Myocyte (in vitro differentiated cells): ENCODE measurements at regions not wholly inside any gene's neighbourhood (a gene's known extent, or its start where the extent isn't known, plus 50 kb on each side); places are given as distances from the start of the nearest gene placed in this dataset.
"Not testable (repeated sequence)": the region's sequence is repeated elsewhere in the genome, so short reads cannot be mapped to it uniquely, and the experiment has no call there.

Experiments used
- DNase-seq: peaks from one replicate; pipeline ENCODE4 v3.0.0-alpha.2; 2012; ENCODE audit warnings: low read depth

GRCh38 chr2:35957053-35957452 lies 398.5 kb upstream of the CRIM1 start:
- DNase-seq, result not testable (repeated sequence)

- no peak for DNase-seq
Observed at GRCh38 chr2:35946478-35946877, 409.1 kb upstream of the CRIM1 start.

DNA sequence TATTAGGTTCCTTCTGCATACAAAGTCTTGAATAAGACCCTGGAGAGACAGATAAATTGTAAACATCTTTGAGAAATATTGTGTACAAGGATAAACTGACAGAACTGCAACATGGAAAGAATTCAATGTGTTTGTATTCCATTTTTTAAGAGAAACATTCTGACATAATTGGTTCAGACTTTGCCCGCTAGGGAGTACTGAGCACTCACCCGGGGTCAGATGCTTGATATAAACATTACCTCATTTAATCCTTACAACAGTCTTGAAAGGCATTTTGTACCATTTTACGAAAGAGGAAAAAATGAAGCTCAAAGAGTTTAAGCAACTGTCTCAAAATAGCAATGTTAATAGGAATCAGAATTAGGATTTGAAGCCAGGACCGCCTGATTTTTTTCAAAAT lies 416.7 kb upstream of the CRIM1 start:
- DNase-seq, result no peak

DNA sequence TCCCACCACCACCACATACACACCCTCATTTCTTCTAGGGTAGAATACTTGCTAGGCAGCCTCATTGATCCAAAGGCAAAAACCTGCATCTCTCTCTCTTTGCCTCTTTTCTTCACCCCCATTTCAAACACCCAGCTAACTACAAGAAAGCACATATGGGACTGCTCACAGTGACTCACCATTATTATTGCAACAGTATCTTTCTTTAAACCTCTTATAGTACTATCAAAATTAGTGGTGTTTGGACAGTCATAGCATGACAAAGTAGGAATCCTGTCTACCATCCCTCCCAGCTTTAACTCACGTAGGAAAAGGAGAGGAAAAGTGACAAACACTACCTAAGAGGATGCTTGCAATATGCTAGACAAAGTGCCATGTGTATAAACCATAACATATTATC lies 422.5 kb upstream of the CRIM1 start:
- no peak for DNase-seq

- no peak for DNase-seq
Observed at GRCh38 chr2:35932276-35932963, 423.2 kb upstream of the CRIM1 start.

DNA sequence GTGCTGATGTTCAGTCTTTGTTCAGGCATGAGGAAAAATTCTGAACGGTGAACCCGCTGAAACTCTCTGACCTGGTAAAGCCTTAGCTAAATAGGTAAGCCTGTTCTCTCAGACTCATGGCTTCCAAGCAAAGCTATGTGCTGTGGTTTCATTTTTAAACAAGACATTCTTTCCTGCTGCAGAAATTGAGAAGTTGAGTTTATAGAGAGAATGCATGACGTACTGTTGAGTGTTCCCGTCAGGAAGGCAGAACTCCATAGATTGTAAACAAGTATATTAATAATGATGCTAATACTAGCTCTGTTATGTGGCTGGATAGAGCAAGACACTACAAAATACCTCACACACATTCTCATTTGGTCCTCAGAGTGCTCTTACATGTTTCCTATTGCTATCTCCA lies 424.0 kb upstream of the CRIM1 start:
- DNase-seq, result no peak

DNA sequence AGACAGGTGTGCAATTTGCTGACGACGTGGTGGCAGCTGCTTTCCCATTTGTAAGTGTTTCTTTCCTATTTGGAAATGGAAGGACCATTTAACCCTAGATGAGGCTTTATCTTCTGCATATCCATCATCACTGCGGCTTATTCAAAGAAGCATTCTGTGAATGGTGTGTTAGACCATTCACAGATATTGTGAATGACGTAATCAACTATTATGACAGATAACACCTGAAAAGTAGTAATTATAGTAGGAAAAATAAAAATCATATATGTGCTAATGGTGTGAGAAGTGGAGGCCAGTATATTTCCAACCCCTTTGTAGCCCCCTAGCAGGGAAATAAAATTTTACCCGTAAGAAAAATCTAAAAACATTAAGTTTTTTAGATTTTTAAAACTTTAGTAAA lies 424.5 kb upstream of the CRIM1 start:
- no peak for DNase-seq

- no peak for DNase-seq
Observed at GRCh38 chr2:35929551-35929950, 426.0 kb upstream of the CRIM1 start.

- DNase-seq, result no peak
Observed at GRCh38 chr2:35920061-35920460, 435.5 kb upstream of the CRIM1 start.

DNA sequence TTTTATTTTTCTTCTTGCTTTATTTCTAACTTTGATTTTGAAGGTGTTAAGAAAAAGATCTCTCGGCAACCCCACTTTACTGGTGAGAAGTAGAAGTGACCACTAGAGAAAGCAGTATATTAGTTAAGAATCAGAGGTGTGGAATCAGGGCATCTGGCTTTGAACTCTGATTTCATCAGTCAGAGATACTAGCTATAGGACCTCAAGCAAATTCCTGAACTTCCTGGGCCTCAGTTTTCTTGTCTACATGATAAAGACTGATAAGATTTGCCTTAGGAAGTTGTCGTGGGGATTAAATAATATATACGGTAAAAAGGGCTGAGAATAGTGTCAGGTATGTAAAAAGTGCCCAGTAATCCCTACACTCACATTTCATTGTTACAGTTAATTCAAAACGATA lies 440.3 kb upstream of the CRIM1 start:
- DNase-seq, result no peak

- no peak for DNase-seq
Observed at GRCh38 chr2:35891936-35892335, 463.6 kb upstream of the CRIM1 start.

GRCh38 chr2:35891528-35891927 lies 464.1 kb upstream of the CRIM1 start:
- no peak for DNase-seq

- DNase-seq, result no peak
Observed at GRCh38 chr2:35887146-35887545, 468.4 kb upstream of the CRIM1 start.

DNA sequence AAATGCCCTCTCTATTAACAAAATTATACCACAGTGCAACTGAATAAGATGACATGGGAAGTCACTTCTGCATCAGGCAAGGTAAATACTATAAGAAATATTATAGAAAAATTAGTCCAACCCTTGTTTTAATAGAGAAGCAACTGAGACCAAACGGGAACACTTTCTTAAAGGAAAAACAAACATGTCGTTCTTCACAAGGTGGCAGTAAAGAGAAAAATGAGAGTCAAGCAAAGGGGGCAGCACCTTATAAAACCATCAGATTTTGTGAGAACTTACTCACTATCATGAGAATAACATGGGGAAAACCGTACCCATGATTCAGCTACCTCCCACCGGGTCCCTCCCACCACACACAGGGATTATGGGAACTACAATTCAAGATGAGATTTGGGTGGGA lies 481.7 kb upstream of the CRIM1 start:
- DNase-seq, result no peak

GRCh38 chr2:35871672-35872071 lies 483.9 kb upstream of the CRIM1 start:
- no peak for DNase-seq

DNA sequence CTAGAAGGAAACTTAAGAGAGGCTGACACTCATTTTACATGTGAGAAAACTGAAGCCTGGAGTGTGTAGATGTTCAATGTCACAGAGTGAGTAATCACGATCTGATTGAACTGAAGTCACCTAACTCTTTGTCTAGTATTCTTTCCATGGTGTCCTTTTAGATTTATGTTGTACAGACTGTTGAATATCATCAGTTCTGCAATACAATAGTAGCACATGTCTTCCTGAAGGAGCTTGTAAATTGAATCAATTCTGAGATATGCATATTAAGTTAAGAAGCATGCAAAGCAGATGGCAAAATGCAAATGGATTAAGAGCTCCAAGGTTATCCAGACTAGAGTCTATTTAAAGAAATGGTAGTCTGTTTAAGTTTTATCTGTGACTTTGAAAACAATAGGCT lies 484.9 kb upstream of the CRIM1 start:
- DNase-seq, result no peak

- no peak for DNase-seq
Observed at GRCh38 chr2:35864141-35864540, 491.4 kb upstream of the CRIM1 start.

DNA sequence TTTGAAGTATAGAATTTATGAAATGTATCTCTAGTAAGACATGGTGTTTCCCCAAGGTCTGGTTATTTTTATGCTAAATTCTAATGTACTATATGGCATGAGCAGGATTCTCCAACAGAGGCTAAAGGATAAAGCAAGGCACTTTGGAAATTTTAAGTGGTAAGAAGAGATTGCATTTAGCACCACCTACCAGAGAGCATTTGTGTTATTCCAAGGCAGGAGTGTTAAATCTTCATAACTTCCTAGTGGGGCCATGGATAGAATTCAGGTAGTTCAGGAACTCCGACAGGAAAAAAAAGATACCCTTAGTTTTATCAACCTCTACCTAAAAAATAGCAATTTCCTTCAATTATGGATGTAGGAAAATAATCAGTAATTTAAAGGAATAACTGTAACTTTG lies 497.4 kb upstream of the CRIM1 start:
- no peak for DNase-seq

GRCh38 chr2:35857498-35857897 lies 498.1 kb upstream of the CRIM1 start:
- DNase-seq, result no peak

DNA sequence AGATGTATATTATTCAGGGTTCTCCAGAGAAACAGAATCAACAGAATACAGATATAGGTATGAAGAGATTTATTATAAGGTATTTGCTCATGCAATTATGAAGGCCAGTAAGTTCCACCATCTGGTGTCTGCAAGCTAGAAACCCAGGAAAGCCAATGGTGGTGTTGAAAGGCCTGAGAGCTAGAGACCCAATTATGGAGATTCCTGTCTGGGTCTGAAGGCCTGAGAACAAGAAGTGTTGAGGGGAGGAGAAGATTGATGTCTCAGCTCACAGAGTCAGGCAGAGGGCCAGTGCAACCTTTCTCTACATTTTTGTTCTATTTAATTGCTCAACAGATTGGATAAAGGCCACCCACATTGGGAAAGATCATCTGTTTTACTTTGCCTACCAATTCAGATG lies 524.2 kb upstream of the CRIM1 start:
- DNase-seq, result no peak

GRCh38 chr2:35830833-35831232 lies 524.7 kb upstream of the CRIM1 start:
- peak; percentile 16 for DNase-seq

GRCh38 chr2:35827086-35827485 lies 528.5 kb upstream of the CRIM1 start:
- no peak for DNase-seq

DNA sequence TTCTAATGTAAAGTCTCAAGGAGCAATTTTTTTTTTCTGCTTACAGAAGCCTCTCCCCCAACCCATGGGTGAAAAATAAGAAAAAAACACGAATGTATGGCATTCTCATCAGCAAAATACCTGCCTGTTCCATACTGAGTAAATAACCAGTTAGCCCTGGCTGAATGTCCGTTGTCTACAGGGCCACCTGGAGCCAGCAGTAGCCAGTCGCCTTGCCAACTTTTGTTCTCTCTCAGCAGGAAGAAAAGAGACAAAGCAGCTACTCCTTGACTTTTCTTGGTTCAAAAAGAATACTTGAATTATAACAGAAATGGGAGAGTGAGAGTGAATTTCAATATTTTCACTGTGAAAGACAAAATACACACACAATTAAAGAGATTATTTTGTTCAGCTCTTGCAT lies 532.9 kb upstream of the CRIM1 start:
- no peak for DNase-seq

GRCh38 chr2:35821675-35822074 lies 533.9 kb upstream of the CRIM1 start:
- no peak for DNase-seq
